IMR-90 (cell line): ENCODE measurements at regions not wholly inside any gene's neighbourhood (a gene's known extent, or its start where the extent isn't known, plus 50 kb on each side); places are given as distances from the start of the nearest gene placed in this dataset.

Experiments used
- ATAC-seq: fragments of 200-7000 bp; cut with Tn5 transposase; 2 replicates; pipeline ENCODE4 v1.9.1; 2020; ENCODE audit warnings: low read depth, mild to moderate bottlenecking, moderate library complexity
- BruUV-seq: library from RNA; stranded (reverse); fragments of 400-500 nt; replicated peaks from 2 replicates; lab custom pipeline; 2021; lab: Mats Ljungman, UMichigan
- CTCF ChIA-PET: fragments of 300-600 bp; formaldehyde crosslinking; extraction: SDS; loops from one replicate; lab custom pipeline; 2021; ENCODE audit warnings: antibody characterized with exemption; lab: Yijun Ruan, JAX
- POLR2A ChIA-PET: fragments of 300-600 bp; sonication (Branson Sonifier 250); formaldehyde crosslinking; loops from one replicate; lab custom pipeline; 2022; ENCODE audit warnings: antibody characterized with exemption; ENCODE audit not compliant: unreplicated experiment; lab: Charles Lee
- DNase-seq: peaks from one replicate; pipeline ENCODE4 v3.0.0; 2013
- H2AFZ ChIP-seq: replicated peaks from 2 replicates; pipeline ENCODE3; 2013; ENCODE audit warnings: low read length, mild to moderate bottlenecking; ENCODE audit not compliant: poor library complexity
- H2AK5ac ChIP-seq: 2 replicates; pipeline ENCODE4 v1.6.1; 2013; ENCODE audit warnings: low read depth, low read length, inconsistent platforms
- H2AK9ac ChIP-seq: replicated peaks from 2 replicates; pipeline ENCODE3; 2013; ENCODE audit warnings: mild to moderate bottlenecking, low read depth, low read length, moderate library complexity; ENCODE audit not compliant: poor library complexity
- H2BK120ac ChIP-seq: 2 replicates; pipeline ENCODE4 v1.6.1; 2013; ENCODE audit warnings: low read depth, low read length, inconsistent platforms
- H2BK15ac ChIP-seq: 3 replicates; pipeline ENCODE4 v1.6.1; 2013; ENCODE audit warnings: low read depth, low read length, inconsistent platforms
- H2BK20ac ChIP-seq: 2 replicates; pipeline ENCODE4 v1.6.1; 2013; ENCODE audit warnings: low read depth, mild to moderate bottlenecking, inconsistent platforms, low read length, moderate library complexity
- H2BK5ac ChIP-seq: 2 replicates; pipeline ENCODE4 v1.6.1; 2013; ENCODE audit warnings: mild to moderate bottlenecking, low read depth, low read length, inconsistent platforms; ENCODE audit not compliant: poor library complexity, severe bottlenecking
- H3K14ac ChIP-seq: replicated peaks from 2 replicates; pipeline ENCODE4 v1.6.1; 2013; ENCODE audit warnings: low read depth, low read length, inconsistent platforms
- H3K18ac ChIP-seq: 2 replicates; pipeline ENCODE4 v1.6.1; 2013; ENCODE audit warnings: low read depth, low read length, control low read depth
- H3K23ac ChIP-seq: 2 replicates; pipeline ENCODE4 v1.6.1; 2013; ENCODE audit warnings: low read depth, low read length, inconsistent platforms
- H3K27ac ChIP-seq: 2 replicates; pipeline ENCODE4 v1.5.1; 2013; ENCODE audit warnings: mild to moderate bottlenecking, control low read depth, low read length; ENCODE audit not compliant: insufficient read depth
- H3K27me3 ChIP-seq: 2 replicates; pipeline ENCODE4 v1.6.1; 2013; ENCODE audit warnings: low read length; ENCODE audit not compliant: control insufficient read depth, insufficient read depth
- H3K36me3 ChIP-seq: 2 replicates; pipeline ENCODE4 v1.6.1; 2013; ENCODE audit warnings: low read length, mixed read lengths; ENCODE audit not compliant: control insufficient read depth, insufficient read depth
- H3K4ac ChIP-seq: 2 replicates; pipeline ENCODE4 v1.6.1; 2013; ENCODE audit warnings: low read depth, low read length, inconsistent platforms
- H3K4me1 ChIP-seq: 2 replicates; pipeline ENCODE4 v1.6.1; 2013; ENCODE audit warnings: low read length, mixed read lengths; ENCODE audit not compliant: control insufficient read depth, insufficient read depth
- H3K4me2 ChIP-seq: 2 replicates; pipeline ENCODE4 v1.6.1; 2013; ENCODE audit warnings: low read depth, mild to moderate bottlenecking, control low read depth, low read length, moderate library complexity
- H3K4me3 ChIP-seq: 2 replicates; pipeline ENCODE4 v1.5.1; 2013; ENCODE audit warnings: low read depth, mild to moderate bottlenecking, control low read depth, low read length, moderate library complexity; ENCODE audit not compliant: insufficient read depth
- H3K56ac ChIP-seq: 2 replicates; pipeline ENCODE4 v1.6.1; 2013; ENCODE audit warnings: low read length, inconsistent platforms; ENCODE audit not compliant: insufficient read depth; ENCODE audit errors: extremely low read depth
- H3K79me1 ChIP-seq, 2 experiments: 2 replicates each; pipeline ENCODE4 v1.6.1; 2013; ENCODE audit warnings: low read length in 2 of 2, inconsistent platforms in 1 of 2, low read depth in 1 of 2
- H3K9ac ChIP-seq: 2 replicates; pipeline ENCODE4 v1.6.1; 2013; ENCODE audit warnings: low read depth, low read length, control low read depth
- H3K9me1 ChIP-seq: 2 replicates; pipeline ENCODE4 v1.6.1; 2013; ENCODE audit warnings: low read length, inconsistent platforms; ENCODE audit not compliant: insufficient read depth
- H3K9me3 ChIP-seq: 2 replicates; pipeline ENCODE4 v1.6.1; 2013; ENCODE audit warnings: low read length; ENCODE audit not compliant: control insufficient read depth, insufficient read depth
- H4K20me1 ChIP-seq: 2 replicates; pipeline ENCODE4 v1.6.1; 2013; ENCODE audit warnings: low read length, inconsistent platforms; ENCODE audit not compliant: insufficient read depth
- H4K5ac ChIP-seq: 2 replicates; pipeline ENCODE4 v1.6.1; 2013; ENCODE audit warnings: mild to moderate bottlenecking, low read depth, low read length, control low read depth
- H4K8ac ChIP-seq, 2 experiments: 2 replicates each; pipeline ENCODE4 v1.6.1; 2013; ENCODE audit warnings: low read depth in 2 of 2, low read length in 2 of 2, control low read depth in 1 of 2, inconsistent platforms in 1 of 2
- H4K91ac ChIP-seq: 2 replicates; pipeline ENCODE4 v1.6.1; 2013; ENCODE audit warnings: low read depth, low read length, inconsistent platforms; ENCODE audit not compliant: insufficient read depth
- BHLHE40 ChIP-seq: fragments of 150-350 bp; IDR thresholded peaks from 2 replicates; pipeline ENCODE4 v1.6.1; 2016; ENCODE audit warnings: mild to moderate bottlenecking, low read depth, low read length
- CHD1 ChIP-seq: IDR thresholded peaks from 2 replicates; pipeline ENCODE4 v1.6.1; 2012; ENCODE audit warnings: low read depth, low read length, improper control_type of control experiment
- CTCF ChIP-seq: conservative IDR thresholded peaks from 2 replicates; pipeline ENCODE4 v1.5.1; 2012; ENCODE audit warnings: mild to moderate bottlenecking, low read depth, low read length, improper control_type of control experiment
- ELK1 ChIP-seq: fragments of 150-350 bp; IDR thresholded peaks from 2 replicates; pipeline ENCODE4 v1.6.1; 2016; ENCODE audit warnings: low read depth, mild to moderate bottlenecking, low read length, moderate library complexity, borderline replicate concordance
- MAFK ChIP-seq: IDR thresholded peaks from 2 replicates; pipeline ENCODE4 v1.6.1; 2012; ENCODE audit warnings: low read depth, low read length, improper control_type of control experiment
- MAZ ChIP-seq: IDR thresholded peaks from 2 replicates; pipeline ENCODE4 v1.6.1; 2012; ENCODE audit warnings: low read depth, mild to moderate bottlenecking, low read length, improper control_type of control experiment, moderate library complexity, borderline replicate concordance
- MXI1 ChIP-seq: IDR thresholded peaks from 2 replicates; pipeline ENCODE4 v1.6.1; 2012; ENCODE audit warnings: low read depth, mild to moderate bottlenecking, low read length, moderate library complexity, borderline replicate concordance
- NFE2L2 ChIP-seq: fragments of 150-350 bp; IDR thresholded peaks from 2 replicates; pipeline ENCODE4 v1.6.1; 2016; ENCODE audit warnings: low read depth, mild to moderate bottlenecking, low read length
- POLR2A ChIP-seq: IDR thresholded peaks from 2 replicates; pipeline ENCODE4 v1.6.1; 2012; ENCODE audit warnings: mild to moderate bottlenecking, low read depth, low read length
- RFX5 ChIP-seq: IDR thresholded peaks from 2 replicates; pipeline ENCODE4 v1.8.0; 2012; ENCODE audit warnings: low read depth, mild to moderate bottlenecking, low read length, moderate library complexity
- USF2 ChIP-seq: fragments of 150-350 bp; IDR thresholded peaks from 2 replicates; pipeline ENCODE4 v1.6.1; 2017; ENCODE audit warnings: mild to moderate bottlenecking, antibody characterized with exemption, low read length, low read depth
- WGBS, 2 experiments: methylation state at CpG; one replicate each; pipeline versions ENCODE4 v1.1.5 to v1.1.7; 2013; ENCODE audit warnings: missing lambda C conversion rate in 2 of 2; ENCODE audit not compliant: insufficient read length in 1 of 2; ENCODE audit errors: extremely low coverage in 2 of 2; 5-methylcytosine and 5-hydroxymethylcytosine counted together
- dilution Hi-C: fragments of 300-500 bp; cut with HindIII; formaldehyde crosslinking; loops from one replicate; pipeline ENCODE4 v1.14.3; 2018; ENCODE audit warnings: low sequenced_read_pairs; ENCODE audit not compliant: unreplicated experiment
- in situ Hi-C: fragments of 300-500 bp; cut with MboI; formaldehyde crosslinking; loops from 3 replicates; pipeline ENCODE4 v1.14.3; 2019; ENCODE audit warnings: low sequenced_read_pairs, inconsistent platforms, mixed read lengths
- intact Hi-C: fragments of 100-400 bp; cut with micrococcal nuclease; formaldehyde crosslinking; loops from 2 replicates; pipeline ENCODE4 v1.10.0; 2022

DNA sequence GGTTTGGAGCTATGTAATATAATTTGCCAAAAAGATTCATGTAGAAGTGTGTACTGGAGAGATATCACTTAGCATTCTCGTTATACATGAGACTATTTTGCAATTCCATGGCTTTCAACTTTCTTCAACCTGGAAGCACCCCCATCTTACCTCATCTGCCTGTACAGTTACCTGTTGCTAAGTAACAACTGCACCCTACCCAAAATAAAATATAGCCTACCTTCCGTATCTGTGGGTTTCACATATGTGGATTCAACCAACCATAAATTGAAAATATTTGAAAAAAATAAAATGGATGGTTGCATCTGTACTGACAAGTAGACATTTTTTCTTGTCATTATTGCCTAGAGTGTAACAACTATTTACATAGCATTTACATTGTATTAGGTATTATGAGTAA, 278.3 kb downstream of the PPP1R2C start:
- no peak overlapping the region for H3K27ac ChIP-seq
- no peak overlapping the region for H3K9ac ChIP-seq
- TF ChIP-seq MAFK (no peak), USF2 (no peak), ELK1 (no peak), MXI1 (no peak), POLR2A (no peak), CTCF (no peak), MAZ (no peak), NFE2L2 (no peak), RFX5 (no peak), CHD1 (no peak), BHLHE40 (no peak)
- no peaks in the 10 kb centered on the region for H3K79me1 ChIP-seq
- no peak overlapping the region for H3K18ac ChIP-seq
- no peak overlapping the region for H3K4me2 ChIP-seq
- CTCF ChIA-PET: no interaction called here
- no peaks in the 10 kb centered on the region for H3K9me3 ChIP-seq
- no peak for DNase-seq
- dilution Hi-C loops: no loop called here
- POLR2A ChIA-PET: no interaction called here
- H3K14ac ChIP-seq: no peak overlapping the region
- H2BK15ac ChIP-seq: no peak overlapping the region
- H3K9me1 ChIP-seq: no peaks in the 10 kb centered on the region
- in situ Hi-C loops: no loop called here
- H3K4me1 ChIP-seq: no peaks in the 10 kb centered on the region
- no peak overlapping the region for H2AK5ac ChIP-seq
- no CpG with 5 or more reads among the region's 2 CpGs for WGBS, 2 experiments
- no peak overlapping the region for H2BK5ac ChIP-seq
- no peak overlapping the region for H3K4me3 ChIP-seq
- no peak overlapping the region for H2BK120ac ChIP-seq
- no peak overlapping the region for H3K4ac ChIP-seq
- H3K27me3 ChIP-seq: peaks cover 7% of the 10 kb centered on the region
- no peak overlapping the region for H4K8ac ChIP-seq
- intact Hi-C loops: no loop called here
- no TSS peak for BruUV-seq
- no peak overlapping the region for H3K23ac ChIP-seq
- no peak overlapping the region for H4K91ac ChIP-seq
- no peak overlapping the region for H2BK20ac ChIP-seq
- no peaks in the 10 kb centered on the region for H4K20me1 ChIP-seq
- H2AFZ ChIP-seq: no peak overlapping the region
- H4K5ac ChIP-seq: no peak overlapping the region
- no peaks in the 10 kb centered on the region for H3K36me3 ChIP-seq
- no peak for ATAC-seq
- H3K56ac ChIP-seq: no peak overlapping the region
- no peak overlapping the region for H2AK9ac ChIP-seq
